Putamen (tissue), 1 donor: ENCODE measurements at regions not wholly inside any gene's neighbourhood (a gene's known extent, or its start where the extent isn't known, plus 50 kb on each side); places are given as distances from the start of the nearest gene placed in this dataset.

Experiments
- DNase-seq: peaks from one replicate; pipeline ENCODE4 v3.0.0-alpha.2; 2016; ENCODE audit warnings: low spot score

DNA sequence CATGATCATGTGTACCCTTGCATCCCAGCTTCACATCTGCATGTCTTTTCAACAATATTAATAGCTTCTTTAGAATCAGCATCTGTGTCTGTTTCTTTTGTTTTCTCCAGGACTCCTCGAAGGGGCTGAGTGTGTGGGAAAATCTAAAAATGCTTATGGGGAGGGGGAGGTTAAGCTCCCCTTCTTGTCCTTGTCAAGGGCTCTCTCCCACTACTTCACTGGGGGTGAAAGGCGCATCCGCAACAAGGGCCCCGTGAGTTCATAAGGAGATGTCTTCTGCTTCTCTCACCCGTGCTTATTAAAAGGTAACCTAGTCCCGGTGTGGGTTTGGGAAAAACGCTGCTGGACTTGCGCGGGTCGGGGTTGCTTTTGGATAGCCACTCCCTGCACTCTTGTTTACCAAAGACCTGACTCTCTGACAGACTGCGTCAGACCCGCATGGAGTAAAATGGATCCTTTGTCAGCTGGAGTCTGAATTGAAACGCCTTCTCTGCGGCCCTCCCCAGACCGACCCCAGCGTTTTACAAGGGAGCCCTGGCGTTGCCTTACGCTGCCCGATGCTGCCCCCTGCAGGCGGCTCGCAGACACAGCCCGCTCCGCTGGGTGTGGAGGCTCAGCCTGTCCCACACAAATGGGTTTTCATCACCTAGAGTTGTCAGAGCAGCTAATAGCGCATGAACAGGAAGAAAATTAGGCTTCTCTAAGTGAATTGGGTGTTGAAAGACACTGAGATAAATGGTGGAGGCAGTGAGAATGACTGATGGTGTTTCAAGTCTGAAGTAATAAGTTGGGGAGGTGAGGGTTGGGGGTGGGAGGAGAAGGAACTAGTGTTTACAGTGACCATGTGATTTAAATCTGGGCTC lies 53.8 kb downstream of the IER5 start:
- DNase-seq: peak; percentile 91

DNA sequence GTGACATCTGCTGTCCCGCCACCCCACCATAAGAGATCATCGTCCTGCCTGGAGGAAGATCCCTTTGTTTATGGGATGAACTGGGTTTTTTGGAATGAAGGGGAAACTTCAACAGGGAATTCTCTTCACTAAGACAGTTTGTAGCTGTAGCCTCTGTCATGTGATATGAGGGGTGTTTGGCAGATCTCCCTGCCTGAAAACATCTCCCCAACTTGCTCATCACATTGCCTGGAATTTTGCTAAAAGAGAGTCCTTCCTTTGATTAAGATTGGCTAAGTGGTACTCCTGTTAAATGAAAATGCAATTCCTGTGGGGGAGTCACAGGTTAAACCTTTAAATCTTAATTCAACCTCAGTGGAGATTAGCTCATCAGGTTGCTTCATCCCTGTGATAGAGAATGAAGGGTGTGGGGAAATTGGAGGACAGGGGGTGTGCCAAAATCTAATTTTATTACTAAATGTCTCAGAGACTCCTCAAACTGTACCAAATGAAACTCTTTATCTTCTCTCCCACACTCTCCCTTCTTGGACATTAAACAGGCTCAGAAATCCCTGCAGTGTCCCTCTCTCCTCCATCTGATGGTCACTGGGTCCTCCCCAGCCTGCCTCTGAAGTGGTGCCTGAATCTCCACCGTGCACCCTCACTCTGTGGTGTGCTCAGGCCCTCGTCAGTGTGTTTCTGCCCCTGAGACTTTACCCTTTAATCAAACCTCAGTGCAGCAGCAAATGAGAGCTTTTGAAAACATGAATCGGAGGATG lies 54.8 kb downstream of the IER5 start:
- DNase-seq: no peak

DNA sequence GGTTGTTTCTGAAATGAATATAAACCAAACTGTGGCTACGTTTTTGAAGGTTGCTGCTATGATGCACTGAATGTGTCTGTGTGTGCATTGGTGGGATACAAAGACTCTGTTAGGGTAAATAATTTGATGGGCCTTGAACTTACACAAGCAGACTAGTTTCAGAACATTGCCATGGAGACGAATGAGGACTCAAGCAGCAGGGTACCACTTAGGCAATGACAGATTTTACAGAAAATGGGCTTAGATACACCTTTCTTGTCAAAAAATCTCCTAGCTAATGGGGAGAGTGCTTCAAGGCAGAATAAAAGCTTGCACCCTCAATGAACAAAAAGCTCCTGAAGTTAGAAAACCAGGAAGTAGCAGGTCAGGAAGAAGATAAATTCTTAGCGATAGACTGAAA lies 55.7 kb downstream of the IER5 start:
- DNase-seq: no peak

DNA sequence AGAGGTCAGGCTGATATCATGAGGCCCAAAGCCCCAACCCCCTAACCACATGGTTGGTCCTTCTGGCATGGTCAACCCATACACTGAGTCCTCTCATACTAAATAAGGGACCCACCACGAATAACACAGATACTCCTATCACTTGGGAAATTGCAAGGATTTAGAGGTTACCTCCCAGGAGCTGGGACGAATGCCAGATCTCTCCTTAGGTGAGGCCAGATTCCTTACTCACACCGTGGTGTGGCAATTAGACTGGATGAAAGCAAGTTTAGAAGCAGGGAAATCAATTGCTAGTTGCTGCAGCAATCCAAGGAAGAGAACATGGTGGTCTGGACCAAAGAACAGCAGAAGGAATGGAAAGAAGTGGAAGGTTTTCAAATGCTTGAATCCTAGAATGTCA lies 60.1 kb downstream of the IER5 start:
- DNase-seq: no peak

DNA sequence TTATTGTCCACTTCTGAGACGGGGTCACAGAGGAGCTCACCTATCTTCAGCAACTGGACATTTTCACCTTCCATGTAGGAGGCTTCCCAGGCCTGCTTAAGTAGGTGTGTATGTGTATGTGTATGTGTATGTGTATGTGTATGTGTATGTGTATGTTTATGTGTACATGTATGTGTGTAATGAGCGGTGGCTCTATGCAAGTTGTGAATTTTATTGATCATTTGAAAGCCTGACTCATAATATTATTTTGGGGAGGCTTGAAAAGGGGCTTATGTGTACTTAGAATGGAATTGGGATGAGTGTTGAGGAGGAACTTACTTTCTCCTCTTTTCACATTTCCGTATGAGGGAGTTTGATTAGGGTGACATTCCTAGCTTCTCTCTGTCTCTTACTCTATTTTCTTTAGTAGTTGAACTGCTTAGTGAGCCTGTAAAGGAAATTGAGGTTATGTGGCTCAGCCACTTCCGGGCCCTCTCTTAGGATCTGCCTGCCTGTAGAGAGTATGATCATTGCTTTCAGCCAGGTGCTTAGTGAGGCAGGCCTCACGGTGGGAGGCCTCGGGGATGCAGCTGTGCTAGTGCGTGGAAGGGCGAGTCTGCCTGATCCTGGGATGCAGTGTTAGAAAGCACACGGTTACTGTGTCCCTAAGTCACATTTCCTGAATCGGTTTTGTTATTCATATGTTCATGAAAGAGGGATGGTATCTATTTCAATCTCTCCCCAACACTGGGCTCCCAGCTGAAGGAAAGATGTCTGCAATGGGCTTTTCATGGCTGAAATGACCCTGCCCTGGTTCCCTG lies 61.0 kb downstream of the IER5 start:
- DNase-seq: no peak

DNA sequence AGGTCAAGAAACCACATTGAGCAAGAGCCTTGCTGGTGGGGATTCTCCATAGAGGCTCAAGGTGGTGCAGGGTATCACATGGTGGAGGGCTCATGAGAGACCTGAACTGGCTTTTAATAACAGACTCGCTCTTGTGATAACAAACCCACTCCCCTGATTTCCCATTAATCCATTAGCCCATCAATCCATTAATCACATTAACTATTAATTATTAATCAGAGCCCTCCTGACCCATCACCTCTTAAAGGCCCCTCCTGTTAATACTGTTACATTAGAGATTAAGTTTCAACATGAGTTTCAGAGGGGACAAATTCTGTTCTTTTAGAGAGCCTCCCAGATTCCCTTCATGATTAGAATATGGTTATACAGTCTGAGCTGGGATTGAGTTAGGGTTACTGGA lies 61.8 kb downstream of the IER5 start:
- DNase-seq: no peak

DNA sequence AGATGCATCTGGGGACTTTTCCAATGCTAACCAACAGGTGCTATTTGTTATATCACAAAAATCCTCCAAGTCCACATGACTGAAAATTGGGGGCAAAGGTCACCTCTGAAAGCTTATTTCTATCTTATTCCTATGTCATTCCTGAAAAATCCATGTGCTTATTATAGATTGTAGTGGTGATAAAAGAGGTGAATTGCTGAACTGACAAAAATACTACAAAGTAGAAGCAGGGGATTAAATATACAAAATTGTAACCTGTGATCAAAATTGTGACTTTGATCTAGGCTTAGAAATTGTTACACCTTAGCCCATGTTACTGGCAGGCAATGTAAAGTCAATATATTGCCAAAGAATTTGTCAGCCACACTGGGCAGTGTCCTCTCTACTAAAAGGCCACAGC lies 62.3 kb downstream of the IER5 start:
- no peak for DNase-seq

DNA sequence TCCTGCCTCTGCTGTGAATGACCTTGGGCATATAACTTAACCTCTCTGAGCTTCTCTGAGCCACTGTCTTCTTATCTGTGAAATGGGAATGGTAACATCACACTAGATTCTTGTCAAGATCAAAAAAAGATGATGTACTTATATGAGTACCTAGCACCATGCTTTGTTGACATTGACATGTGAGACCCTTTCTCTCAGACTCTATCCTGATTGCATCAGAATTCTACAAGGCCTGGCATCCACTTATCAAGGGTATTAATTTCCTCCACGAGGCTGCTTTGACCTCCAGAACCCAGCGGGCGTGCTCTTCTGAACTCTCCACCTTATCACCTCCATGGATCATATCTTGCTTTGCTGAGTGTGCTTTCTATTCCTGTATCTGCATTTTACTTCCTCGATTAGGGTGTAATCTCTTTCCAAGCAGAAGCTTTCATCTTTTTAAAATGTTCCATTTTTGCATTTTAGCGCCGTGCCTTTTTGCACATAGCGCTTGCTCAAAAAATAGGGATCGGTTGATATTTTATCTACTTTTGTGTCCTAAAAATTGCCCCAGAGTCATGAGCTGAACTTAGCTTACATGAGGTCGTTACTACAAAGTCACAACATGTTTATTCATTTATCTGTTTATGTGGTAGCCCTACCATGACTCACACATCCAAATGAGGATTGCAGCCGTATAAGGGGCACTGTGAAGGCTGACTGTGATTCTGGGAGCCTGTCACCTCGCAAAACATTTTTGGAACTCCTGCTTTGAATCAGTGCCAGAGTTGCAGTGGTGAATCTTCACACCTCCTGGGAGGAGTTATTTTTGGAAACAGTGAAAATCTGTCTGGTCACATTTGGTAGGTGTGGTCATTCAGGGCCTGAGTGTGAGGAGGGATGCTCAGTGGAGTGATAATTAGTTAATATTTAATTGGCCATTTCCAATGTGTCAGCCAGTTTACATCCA lies 63.2 kb downstream of the IER5 start:
- no peak for DNase-seq

DNA sequence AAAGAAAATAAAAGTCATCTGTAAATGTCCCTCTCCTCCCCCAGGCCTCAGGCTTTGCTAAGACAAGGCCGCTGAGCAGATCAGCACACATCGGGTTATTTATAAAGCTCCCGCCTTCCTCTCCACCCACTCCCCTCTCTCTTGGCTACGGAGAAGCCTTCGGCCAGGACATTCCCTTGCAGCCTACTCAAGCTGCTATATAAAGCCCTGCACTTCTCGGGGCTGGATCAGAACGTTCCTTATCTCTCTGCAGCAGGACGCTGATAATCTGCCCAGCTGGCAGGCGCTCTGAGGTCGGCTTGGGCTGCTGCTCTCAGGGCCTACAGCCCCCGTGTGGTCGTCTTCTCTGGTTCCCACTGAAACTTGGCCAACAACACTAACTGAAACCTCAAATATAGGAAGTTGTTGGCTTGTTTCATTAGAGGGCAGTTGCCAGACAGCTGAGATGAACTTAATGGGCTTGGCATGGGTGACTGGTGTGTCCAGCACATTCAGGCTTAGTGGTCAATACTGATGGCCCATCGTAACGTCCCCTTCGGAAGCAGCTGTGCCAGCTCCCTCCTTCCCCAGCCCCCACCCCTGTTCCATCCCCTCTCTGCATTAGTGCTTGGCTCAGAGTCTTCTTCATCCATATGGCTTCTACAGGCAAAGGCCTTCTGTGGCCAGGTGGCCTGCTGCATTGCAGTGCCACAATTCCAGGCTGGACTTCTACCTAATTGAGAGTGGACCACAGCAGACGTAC lies 64.6 kb downstream of the IER5 start:
- peak; percentile 28 for DNase-seq

DNA sequence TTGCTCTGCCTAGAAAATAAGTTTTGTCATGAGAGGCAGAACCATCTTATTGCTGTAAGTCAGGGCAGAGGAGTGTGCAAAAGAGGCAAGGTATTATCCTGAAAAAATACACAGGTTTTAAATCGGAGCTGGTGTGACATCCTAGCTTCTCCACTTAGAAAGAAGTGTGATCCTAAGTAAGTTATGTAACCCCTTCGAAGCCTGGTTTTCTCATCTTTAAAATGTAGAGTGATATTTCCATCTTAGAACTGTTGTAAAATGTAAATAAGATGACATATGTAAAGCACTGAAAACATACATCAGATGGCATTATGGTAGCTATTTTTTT lies 65.1 kb downstream of the IER5 start:
- DNase-seq: no peak

DNA sequence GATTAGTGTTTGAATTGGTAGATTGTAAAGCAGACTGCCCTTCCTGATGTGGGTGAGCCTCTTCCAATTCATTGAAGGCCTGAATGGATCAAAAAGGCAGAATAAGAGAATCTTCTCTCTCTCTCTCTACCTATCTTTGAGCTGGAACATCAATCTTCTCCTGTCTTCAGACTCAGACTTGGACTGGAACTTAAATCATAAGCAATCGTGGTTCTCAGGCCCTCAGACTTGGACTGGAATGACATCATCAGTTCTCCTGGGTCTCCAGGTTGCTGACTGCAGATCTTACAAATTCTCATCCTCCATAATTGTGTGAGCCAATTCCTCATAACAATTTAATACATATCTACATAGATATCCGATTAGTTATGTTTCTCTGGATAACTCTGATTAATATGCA lies 66.8 kb downstream of the IER5 start:
- DNase-seq: no peak

DNA sequence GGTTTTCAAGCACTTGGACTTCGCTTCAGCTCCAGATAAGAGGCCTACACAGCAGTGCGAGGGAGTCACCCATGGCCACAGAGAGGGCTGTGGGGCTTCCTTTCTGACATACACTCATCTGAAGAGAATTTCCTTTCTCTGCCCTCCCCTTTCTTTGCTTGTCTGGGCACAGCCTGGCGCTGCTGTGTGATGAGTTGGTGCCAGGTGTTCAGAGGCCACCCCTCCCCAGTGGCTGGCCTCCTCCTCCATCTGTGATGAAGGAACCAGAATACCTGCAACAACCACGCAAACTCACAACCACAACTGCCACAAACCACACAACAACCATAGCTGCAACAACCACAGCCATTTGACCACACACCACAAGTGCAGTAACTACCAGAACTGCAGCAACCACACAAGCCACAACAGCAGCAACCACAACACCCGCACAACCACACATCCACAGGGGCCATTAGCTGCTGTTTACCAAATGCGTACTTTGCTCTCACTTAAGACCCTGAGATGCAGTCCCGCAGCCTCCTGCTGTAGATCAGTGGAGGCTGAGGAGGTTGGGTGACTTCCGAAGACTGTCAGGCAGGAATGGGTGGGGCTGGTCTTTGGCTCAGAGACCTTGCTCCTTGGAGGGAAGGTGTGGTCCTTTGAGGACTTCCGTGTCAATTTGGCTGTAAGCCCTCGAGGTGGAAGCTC lies 71.1 kb downstream of the IER5 start:
- no peak for DNase-seq

DNA sequence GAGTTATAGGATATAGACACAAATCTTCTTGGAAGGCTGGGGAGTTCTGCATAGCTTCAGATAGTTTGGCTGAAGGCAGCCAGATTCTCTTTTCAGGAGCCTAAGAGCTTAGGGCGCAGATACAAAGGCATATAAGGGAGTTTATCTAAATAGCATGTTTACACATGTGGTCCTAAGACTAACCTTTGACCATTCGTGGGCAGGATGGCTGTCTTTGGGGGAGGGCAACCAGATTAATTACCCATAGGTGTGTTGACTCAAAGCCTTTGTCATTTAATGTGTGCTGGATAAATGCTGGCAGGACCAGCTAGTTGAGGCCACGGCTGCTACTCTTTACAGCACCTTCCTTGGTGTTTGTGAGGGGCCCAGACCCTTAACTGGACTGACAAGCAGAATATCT lies 71.8 kb downstream of the IER5 start:
- no peak for DNase-seq

DNA sequence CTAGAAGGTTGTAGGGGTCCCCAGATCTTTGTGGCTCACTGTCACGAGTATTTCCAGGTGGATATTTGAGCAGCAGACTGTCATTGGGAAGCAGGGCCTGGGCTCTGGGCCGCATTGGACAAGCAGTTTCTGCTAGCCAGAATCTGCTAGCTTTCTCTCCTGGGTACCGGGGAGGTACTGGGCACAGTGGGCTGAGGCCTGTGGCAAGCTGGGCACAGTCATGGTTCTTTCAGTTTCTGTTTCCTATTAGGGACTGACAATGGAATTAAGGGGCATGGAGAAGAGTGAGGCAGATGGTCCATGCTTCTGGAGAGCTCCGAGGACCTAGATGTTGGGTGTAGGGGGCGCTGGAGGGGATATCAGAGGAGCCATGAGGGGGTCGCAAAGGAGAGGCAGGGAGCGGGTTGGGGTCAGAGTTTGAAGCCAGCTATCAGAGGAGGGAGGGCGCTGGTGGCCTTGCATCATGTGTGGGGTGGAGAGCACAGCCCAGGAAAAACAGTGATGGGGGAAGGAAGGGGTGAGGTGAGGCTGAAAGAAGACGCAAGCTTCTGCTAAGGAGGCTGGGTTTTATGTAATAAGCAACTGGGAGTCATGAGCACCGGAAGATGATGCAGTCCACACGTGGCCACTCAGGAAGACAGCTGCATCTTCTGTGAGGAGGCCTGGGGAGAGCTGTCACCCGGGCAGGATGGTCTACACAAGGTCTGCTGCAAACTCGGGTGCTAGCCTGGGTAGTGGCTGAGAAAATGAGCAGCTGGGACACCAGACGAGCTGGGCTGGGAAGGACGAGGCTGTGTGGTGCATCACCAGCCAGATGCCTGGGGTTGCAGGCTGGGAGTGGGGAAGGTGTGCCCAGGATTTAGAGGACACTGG lies 72.7 kb downstream of the IER5 start:
- no peak for DNase-seq

DNA sequence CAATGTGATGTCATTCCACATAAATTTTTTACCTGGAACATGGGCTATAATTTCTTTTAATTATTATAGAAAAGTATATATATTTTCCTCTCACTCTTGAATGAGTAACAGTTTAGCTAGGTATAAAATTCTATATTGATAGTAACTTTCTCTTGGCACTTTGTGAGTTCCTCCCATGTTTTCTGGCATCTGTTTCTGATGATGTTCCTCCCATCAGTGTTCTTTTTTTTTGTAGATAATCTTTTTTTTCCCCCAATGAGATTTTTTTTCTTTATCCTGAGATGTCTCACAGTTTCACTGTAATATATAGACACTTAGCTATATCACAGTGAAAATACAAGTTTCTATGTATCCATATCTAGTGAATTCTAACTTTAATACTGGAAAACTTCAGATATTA lies 75.2 kb downstream of the IER5 start:
- DNase-seq: no peak

DNA sequence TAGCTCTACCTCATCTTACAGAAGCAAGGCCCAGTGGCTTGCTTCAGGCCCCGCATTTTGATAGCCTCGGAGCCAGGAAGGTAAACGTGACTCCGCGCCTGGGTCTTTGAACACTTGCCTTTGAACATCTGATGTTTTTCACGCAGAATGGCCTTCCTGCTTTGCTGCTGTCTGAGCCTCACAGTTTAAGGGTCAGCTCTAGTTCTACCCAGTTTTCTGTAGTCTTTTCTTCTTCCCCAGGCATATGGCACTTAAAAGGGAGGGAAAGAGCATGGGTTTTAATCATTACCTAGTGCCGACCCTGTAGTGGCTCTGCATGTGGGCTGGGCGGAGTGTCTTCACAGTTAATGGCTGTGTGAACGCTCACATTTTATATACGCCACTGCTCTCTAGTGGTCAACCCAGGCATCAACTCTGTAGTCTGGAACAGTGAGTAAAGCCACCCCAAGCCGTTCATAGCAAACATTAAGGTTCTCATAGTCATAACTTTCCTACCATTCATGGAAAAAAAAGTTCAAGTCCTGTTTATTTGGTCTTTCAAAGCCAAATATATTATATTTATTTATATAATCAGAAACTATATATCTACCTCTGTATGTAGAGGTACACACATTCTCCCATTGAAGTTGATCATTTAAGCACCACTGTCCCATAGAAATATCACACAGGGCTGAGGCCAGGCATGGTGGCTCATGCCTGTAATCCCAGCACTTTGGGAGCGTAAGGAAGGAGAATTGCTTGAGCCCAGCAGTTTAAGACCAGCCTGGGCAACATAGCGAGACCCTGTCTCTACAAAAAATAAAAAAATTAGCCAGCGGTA lies 78.1 kb downstream of the IER5 start:
- DNase-seq: peak; percentile 75

DNA sequence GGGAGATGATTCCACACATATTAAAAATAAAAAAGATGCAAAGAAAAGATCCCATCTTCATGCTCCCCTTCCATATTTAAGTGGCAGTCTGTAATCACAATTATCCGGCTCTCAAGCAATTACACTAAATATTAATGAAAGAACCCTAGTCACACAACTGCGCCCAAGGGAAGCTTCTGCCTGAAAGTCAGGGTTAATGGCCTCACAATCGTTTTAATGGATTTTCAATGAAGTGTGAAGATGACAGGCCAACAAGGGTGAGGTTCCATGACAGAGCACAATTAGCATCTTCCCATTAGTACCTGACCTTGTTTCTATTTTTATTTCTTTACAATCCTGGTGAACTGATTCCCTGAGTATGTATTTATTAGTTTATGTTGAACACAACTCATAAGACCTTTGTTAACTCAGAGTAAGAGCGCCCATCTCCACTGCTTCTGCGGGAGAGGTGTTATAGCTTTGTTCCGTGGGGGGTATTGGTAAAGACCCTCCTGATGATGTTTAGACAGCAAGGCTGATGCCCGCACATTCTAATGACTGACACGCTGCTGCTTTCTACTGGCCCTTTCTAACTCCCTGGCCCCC lies 80.9 kb downstream of the IER5 start:
- no peak for DNase-seq

DNA sequence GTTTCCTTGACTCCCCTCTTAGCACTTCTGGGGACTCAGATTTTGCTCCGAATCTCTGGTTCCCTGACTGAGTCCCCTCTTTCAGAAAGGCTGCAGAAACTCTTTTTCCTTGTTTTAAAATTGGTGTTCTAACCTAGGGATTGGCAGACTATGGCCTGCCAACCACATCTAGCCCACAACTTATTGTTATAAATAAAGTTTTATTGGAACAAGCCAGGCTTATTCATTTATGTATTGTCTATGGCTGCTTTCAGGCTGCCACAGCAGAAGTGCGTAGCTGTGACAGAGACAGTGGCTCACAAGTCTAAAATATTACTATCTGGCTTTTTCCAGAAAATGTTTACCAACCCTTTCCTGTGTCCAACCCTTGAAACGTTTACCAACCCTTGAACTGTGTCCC lies 81.7 kb downstream of the IER5 start:
- no peak for DNase-seq
